GM21447 (cell line): ENCODE measurements at regions not wholly inside any gene's neighbourhood (a gene's known extent, or its start where the extent isn't known, plus 50 kb on each side); places are given as distances from the start of the nearest gene placed in this dataset.
"Not testable (repeated sequence)": the region's sequence is repeated elsewhere in the genome, so short reads cannot be mapped to it uniquely, and the experiment has no call there.

Experiments
- ATAC-seq: cut with Tn5 transposase; IDR thresholded peaks from one replicate; pipeline ENCODE4 v1.9.1; 2021; ENCODE audit not compliant: unreplicated experiment

DNA sequence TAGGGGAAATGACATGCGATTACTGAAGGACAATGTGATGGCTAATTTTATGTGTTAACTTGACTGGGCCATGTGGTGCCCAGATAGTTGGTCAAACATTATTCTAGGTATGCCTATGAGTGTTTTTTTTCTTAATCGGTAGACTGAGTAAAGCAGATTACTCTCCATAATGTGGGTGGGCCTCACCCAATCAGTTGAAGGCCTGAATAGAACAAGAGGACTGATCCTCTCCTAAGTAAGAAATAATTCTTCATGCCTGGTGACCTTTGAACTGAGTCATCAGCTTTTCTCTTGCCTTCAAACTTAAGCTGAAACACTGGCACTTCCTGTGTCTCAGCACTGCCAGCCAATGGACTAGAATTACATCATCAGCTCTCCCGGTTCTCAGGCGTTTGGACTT, 164.0 kb upstream of the FGF13 start:
- no peak for ATAC-seq

DNA sequence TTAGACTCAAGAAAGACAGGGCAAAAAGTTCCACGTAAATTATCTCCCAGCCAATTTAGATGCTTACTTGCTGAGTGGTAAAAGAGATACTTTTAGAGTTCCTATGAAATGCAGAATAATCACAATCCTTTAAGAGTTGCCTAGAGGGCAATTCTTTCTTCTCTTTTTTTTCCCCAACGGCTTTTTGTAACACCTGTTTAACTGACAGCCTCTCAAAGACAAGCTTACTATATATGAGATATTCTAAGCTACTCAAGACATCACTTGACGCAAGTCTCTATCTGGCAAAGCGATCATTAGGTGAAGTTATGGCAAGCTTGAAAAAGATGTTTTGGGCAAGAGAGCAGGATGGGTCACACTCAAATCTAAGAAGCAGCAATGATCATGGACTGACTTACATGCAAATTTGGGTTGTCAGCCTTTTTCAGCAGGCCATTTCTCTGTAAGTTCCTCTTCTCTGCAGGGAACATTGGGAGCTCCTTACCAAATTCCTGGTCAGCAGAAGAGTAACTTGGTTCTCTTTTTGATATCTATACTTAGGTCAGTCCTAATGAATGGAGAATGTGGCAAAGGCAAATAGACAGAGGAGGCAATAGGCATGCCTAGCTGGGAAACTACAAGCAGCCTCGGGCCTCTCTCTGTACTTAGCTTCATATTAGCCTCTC, 162.9 kb upstream of the FGF13 start:
- no peak for ATAC-seq

DNA sequence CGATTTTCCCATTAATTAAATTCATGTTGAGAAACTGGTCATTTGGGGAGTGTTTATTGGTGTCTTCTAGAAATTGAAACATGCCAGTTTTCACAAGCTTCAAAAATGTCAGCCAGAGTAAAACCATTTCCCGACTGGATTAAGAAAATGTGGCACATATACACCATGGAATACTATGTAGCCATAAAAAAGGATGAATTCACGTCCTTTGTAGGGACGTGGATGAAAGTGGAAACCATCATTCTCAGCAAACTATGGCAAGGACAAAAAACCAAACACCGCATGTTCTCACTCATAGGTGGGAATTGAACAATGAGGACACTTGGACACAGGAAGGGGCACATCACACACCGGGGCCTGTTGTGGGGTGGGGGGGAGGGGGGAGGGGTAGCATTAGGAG, 162.1 kb upstream of the FGF13 start:
- ATAC-seq, result not testable (repeated sequence)

DNA sequence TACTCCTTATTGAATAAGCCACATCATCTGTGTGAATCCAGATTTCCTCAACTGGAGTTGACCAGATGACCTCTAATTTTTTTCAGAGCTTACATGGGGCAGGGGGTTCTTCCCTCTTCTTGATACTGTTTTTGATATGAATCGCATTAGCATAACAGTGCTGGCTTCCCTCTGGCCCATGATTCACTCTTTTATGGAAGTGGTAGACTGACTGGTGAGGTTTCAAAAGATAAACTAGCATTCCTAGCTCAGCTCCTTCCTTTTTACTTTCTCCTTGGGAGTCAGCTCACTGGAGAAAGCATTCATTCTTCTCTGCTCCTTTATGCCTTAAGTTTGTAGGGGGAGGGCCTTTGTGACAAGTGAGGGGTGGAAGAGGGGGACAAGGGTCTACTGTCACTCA, 161.0 kb upstream of the FGF13 start:
- no peak for ATAC-seq

DNA sequence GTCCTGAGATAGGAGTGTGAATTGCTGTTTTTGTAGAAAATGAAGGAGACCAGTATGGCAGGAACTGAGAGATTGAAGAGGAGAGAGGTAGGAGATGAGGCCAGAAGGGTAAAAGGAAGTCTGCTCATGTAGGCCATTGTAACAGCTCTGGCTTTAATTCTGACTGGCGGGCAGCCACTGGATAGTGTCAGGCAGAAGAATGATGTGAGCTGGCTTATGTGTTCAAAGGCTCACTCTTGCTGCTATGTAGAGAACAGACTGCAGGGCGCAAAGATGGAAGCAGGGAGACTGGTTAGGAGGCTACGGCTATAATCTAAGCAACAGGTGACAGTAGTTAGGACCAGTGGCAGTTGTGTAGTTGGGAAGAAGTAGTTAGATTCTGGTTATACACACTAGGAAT, 160.2 kb upstream of the FGF13 start:
- no peak for ATAC-seq

DNA sequence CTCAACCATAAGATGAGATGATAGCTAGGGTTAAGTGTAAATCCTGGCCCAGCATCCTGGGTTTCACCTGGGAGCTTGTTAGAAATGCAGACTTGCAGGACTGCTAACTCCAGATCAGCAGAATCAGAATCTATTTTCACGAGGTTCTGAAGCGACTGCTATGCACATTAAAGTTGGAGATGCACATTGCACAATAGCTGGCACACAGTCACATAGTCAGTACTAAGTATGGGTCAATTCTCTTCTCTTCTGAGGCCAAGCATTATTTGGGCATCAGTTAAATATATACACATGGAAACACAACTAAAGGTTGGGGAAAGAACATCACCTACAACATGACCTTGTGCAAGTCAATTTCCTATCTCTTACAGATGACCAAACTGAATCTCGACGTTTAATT, 155.1 kb upstream of the FGF13 start:
- no peak for ATAC-seq

DNA sequence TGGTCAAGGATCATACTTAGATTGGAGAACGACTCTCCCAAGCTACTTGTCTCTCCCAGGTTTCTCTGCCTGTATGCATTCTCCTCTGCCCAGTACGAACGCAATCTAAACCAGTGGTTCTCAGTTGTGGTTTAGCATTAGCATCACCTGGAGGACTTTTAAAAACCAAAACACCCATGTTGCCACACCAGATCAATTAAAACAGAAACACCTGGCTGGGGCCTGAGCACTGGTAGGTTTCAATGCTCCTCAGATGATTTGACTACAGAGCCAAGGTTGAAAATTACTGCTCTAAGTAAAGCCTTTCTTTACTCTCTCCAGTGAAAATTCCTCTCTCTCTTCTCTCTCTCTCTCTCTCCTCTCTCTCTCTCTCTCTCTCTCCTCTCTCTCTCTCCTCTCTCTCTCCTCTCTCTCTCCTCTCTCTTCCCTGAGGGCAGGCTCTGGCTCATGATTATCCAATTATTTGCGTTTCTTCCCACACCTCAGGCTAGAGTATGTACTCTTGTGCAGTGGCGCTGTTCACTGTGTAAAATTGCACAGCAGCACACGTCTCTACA, 153.7 kb upstream of the FGF13 start:
- no peak for ATAC-seq

DNA sequence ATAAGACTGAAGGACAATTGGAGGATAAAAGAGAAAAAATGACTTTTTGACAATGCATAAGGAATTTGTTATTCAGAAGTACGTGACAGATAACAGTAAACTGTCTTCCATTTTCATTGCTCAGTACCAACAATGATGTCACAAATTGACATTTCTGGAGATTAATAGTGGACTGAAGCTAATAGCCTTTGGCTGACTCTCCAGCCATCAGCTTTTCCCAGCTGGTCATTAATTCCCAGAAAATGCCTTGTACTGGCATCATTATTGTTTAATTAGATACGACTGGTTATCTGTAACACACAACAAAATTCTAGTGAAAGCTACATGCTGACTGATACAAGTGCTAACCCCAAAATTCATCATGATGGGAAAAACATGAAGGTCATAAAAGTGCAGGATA, 147.9 kb upstream of the FGF13 start:
- no peak for ATAC-seq

DNA sequence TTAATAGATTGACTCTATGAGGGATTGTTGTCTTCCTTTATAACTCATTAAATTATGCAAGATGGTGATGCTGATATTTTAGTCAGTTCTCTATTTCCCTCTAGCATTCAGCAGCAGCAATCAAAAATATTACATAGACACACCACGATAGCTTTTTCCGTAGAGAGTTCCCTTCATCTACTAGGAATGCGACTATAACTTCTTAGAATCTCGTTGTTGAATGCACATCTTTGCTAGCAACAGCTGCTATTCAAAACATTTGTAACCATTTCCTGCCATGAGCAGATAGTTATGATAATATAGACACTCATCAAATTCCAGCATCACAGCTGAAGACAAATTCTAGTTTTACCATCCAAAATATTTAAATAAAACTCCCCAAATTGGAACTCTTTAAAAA, 147.4 kb upstream of the FGF13 start:
- no peak for ATAC-seq

DNA sequence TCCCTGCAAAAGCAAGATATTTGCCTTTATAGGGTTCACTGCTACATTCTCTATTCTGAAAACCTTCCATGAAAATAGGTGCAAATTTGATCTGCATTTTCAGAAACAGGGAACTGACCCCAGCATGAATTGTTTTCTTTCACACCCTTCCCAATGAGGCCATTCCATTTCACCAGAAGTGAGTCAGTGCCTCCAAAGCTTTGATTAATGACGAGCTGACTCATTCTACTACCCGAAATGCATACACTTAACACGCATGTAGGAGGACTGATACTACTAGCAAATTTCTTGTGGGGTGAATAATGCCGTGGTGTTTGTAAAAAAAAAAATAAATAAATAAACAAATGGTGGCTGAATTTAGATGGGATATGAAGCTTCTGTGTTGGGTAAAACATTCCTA, 146.9 kb upstream of the FGF13 start:
- ATAC-seq, result no peak

DNA sequence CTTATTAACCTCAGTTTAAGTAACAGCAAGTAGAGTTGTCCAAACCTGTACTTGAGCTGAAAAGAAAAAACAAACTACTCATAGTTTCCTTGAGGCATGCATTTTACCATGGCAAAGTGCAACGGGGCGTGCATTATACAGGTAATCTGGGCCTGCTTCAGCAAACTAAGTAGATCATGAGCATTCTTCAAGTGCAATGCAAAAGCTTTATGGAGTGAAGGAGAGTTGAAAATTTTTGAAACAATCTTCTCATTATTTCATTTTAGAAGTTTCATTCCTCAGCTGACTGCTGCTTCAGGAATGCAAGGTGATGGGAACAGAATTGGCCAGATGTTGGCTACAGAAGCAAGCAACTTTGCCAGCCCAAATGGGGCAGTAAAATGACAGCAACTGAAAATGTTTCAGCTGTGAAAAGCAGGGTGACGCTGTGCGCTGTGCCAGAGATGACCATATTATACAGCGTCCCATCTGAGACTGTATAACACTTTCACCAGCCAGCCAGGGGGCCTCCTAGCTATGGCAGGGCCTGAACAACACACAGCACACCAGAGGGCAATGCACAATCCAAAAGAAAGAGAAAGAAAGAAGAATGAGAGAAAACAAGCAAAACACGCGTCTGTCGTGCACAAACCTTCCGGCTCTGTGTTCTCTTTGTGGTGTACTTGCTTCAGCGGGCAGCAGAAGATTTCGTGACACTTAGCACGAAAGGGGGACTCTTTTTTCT, 145.5 kb upstream of the FGF13 start:
- ATAC-seq, result no peak

DNA sequence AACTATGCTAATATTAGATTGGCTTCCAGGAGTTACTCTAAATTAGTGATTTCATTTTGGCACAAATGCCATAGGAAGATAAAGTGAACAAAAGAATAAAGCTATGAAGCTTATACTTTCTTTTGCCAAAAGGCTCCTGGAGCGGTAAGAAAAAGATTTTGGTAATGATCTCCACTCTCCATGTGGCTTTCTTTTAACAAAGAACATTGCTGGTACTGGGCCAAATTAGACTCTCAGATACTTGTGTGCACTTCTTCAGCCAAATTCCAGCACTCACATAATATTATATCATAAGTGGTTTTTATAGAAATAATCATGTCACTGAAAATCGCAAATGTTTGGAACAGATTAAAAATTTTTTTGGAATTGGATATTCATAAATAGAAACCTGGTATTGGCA, 142.4 kb upstream of the FGF13 start:
- ATAC-seq, result no peak

DNA sequence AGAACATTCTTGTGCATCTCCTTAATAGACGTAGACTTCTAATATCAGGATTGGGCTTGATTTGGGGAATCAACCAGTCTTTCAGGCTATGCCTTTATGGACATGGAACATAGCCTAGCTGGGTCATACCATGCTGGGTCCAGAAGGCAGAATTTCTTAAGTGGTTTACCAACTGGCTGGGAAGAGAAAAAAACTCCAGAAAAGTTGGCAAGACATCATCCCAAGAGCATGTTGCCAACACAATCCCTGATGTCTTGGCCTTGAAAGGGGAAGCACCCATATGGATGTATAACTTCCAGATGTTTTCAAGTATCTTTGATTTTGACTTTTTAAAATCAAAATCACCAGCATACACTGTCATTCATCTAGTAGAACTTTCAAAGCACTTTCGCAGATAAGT, 138.0 kb upstream of the FGF13 start:
- no peak for ATAC-seq

DNA sequence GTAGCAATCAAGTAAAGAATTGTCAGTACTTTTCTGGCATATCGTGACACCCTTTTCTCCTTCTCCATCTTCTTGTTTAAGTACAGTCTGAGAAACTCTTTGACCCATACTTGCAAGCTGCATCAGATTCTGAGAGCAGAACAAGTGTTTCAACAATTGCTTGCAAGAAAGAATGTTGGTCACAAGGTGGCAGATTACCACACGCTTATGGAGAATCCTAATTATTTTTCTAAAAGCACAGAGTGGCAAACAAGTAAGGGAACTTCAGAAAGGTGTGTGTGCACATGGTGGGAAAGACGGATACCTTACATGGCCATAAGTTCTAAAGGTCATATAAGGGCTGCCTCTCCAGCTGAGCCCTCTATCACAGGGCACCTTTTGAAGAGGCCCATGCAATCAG, 136.4 kb upstream of the FGF13 start:
- ATAC-seq, result no peak

DNA sequence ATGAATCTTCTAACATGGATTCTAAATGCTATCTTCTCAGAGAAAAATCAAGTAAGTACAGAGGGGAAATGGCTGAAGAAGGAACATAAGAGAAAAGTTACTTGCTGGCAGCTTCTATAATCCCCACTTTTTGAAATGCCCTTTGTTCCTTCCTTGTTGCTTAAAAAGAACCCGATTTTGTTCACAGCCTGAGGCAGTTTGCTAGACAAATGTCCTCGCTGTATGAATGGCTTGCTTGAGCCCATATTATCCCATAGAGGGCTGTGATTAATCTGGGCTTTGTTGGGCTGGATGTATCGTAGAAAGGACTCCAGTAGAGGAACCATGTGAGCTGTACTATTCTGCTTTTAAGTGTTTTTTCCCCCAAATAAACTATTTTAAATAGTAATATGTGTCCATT, 134.3 kb upstream of the FGF13 start:
- ATAC-seq, result no peak

DNA sequence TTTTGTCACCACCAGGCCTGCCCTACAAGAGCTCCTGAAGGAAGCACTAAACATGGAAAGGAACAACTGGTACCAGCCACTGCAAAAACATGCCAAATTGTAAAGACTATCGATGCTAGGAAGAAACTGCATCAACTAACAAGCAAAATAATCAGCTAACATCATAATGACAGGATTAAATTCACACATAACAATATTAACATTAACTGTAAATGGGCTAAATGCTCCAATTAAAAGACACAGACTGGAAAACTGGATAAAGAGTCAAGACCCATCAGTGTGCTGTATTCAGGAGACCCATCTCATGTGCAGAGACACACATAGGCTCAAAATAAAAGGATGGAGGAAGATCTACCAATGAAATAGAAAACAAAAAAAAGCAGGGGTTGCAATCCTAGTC, 95.9 kb upstream of the FGF13 start:
- not testable (repeated sequence) for ATAC-seq

DNA sequence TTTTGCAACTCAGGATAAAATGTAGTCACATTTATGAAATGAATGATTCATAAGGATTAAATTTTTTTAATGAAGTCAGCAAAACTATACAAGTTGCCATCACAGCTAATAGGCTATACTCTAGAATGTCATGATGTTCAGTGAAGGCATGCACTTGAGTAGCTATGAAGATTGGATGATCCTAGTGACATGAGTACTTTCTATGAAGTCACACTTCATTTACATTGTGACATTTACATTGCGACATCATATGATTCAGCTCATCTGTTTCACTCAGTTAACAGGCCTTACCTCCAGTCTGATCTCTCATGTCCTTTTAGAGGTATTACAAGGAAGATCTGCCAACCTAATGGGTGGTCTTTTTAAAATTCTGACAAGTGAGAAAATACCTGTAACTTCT, 82.7 kb upstream of the FGF13 start:
- no peak for ATAC-seq

DNA sequence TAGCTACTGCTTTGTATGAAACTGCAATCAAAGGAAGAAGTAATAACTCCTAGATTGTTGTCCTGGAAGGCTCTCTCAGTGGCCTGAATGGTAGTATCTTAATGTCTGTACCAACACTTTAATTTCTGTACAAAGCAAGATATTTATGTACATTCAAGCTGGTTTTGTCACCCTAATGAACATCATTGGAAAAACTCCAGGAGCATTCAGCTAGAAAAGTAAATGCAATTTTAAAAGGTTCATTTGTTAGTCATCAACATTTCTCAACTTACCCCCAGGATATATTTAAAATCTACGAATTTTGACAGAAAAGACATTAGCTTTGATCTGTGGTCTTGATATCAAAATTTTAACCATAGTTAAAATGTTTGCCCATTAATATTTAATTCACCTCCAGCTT, 80.0 kb upstream of the FGF13 start:
- ATAC-seq, result no peak

DNA sequence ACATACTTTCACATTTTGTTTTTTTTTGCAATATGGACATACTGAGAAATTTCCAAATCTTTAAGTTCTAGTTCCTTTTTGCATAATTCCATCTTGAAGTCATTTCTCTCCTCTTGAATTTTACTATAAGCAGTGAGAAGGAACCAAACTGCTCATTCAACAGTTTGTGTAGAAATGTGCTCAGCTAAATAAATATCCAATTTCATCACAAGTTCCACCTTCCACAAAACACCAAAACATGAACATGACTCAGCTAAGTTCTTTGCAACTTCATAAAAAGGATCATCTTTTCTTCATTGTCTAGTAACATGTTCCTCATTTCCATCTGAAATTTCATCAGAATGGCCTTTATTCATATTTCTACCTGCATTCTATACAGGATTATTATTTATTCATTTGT, 77.3 kb upstream of the FGF13 start:
- no peak for ATAC-seq

DNA sequence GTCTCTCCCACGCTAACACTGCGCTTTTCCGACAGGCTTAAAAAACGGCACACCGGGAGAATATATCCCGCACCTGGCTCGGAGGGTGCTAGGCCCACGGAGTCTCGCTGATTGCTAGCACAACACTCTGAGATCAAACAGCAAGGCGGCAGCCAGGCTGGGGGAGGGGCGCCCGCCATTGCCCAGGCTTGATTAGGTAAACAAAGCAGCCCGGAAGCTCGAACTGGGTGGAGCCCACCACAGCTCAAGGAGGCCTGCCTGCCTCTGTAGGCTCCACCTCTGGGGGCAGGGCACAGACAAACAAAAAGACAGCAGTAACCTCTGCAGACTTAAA, 67.0 kb upstream of the FGF13 start:
- ATAC-seq, result not testable (repeated sequence)

DNA sequence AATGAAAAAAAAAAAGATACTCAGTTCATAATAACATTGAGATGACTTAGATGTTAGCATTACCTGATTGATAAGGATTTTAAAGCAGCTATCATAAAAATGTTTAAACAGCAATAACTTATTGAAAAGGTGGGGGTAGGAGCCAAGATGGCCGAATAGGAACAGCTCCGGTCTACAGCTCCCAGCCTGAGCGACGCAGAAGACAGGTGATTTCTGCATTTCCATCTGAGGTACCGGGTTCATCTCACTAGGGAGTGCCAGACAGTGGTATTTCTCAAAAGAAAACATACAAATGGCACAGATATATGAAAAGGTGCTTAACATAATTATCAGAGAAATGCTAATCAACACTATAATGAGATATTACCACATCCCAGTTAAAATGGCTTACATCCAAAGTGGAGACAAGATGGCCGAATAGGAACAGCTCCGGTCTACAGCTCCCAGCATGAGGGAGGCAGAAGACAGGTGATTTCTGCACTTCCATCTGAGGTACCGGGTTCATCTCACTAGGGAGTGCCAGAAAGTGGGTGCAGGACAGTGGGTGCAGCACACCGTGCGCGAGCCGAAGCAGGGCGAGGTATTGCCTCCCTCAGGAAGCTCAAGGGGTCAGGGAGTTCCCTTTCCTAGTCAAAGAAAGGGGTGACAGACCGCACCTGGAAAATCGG, 66.5 kb upstream of the FGF13 start:
- not testable (repeated sequence) for ATAC-seq

DNA sequence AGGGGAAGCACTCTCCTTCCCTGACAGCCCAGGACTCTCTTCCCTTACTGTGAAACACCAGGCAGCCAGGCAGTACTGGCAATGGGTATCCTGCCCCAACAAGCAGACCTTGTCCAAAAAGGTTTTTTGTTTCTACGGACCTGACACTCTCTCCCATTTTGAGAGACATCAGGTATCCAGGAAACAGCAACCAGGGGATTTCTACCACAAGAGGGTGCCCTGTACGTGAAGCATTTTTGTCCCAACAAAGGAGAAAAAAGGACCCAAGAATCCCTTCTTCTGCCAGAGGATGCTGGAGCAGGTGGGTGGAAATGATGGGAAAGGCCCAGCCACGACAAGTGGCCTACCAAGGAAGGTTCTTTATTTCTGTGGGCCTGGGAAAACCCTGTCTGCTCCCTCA, 65.7 kb upstream of the FGF13 start:
- ATAC-seq, result no peak
